HG03280 (cell line): ENCODE measurements at regions not wholly inside any gene's neighbourhood (a gene's known extent, or its start where the extent isn't known, plus 50 kb on each side); places are given as distances from the start of the nearest gene placed in this dataset.
"Not testable (repeated sequence)": the region's sequence is repeated elsewhere in the genome, so short reads cannot be mapped to it uniquely, and the experiment has no call there.

Experiments
- ATAC-seq: cut with Tn5 transposase; IDR thresholded peaks from one replicate; pipeline ENCODE4 v1.9.1; 2021; ENCODE audit warnings: mild to moderate bottlenecking, moderate library complexity; ENCODE audit not compliant: unreplicated experiment

- ATAC-seq, result no peak
Observed at GRCh38 chr15:38726187-38726586, 161.6 kb upstream of the RASGRP1 start.

DNA sequence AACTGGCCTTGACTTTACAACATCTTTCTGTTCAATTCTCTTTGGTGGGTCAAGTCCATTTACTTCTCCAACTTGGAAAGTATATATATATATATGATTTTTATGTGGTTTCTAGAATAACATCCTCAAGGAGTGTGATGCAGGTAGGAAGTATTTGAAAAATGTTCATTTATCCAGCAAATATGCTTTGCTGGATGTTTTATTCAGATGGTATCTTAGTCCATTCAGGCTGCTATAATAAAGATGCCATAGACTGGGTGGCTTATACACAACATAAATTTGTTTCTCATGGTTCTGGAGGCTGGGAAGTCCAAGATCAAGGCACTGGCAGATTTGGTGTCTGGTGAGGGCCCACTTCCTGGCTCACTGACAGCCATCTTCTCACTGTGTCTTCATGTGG, 168.7 kb upstream of the RASGRP1 start:
- ATAC-seq, result no peak

GRCh38 chr15:38740206-38740605, 175.6 kb upstream of the RASGRP1 start:
- ATAC-seq, result no peak

- no peak for ATAC-seq
Observed at GRCh38 chr15:38743147-38743546, 178.5 kb upstream of the RASGRP1 start.

- ATAC-seq, result no peak
Observed at GRCh38 chr15:38745126-38745525, 180.5 kb upstream of the RASGRP1 start.

DNA sequence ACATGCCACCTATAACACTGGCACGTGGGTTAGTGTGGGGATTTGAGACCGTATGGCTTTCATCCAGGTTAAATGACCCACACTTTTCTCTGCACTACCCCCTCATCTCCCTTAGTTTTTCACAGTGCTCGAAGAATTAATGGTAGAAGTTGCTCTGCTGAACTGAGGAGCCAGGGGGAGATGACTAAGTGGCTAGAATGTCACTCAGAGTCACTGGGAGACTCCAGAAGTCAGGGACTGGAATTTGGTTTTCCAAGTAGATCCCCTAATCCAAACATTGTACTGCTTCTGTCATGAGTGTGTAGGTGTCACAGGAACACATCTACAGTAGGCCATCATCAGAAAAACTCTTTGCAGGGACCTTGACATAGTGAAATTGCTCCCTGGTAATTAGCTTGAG, 181.0 kb upstream of the RASGRP1 start:
- ATAC-seq, result no peak

DNA sequence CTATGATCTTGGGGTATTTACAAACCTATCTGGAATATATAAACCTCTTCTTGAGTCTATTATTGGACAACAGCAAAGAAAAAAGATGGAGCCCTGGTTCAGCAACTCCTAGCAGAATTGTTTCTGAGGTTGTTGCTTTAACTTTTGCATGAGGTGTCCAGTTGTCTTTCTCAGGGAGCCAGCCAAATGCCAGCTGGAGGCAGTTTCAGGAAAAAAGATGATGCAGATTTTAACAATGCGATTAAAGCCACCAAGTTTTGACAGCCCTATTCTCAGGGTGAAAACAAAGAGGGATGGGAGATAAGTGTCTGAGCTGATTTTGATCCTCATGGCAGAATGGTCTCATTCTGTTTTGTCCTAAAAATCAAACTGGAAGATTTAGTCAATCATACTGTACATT, 181.6 kb upstream of the RASGRP1 start:
- ATAC-seq, result no peak

GRCh38 chr15:38748710-38749109, 184.1 kb upstream of the RASGRP1 start:
- no peak for ATAC-seq

DNA sequence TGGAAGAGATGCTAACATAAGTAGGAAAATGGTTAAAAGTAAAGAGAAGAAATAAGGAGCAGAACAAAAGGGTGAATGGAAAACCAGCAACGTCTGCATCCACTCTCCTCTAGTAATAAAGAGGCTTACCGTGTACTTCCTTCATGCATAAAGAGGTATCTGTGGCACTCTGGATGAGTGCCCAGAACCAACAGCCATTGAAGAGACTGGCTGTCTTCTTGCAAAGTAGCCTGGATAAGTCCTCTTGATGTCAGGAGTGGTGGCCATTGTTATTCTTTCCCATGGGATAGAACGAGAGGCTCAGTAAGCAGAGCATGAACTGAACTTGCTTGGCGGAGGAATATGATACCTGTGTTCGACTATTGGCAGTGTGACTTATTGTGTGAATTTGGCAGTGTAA, 186.2 kb upstream of the RASGRP1 start:
- no peak for ATAC-seq

- ATAC-seq, result no peak
Observed at GRCh38 chr15:38755718-38756117, 191.1 kb upstream of the RASGRP1 start.

DNA sequence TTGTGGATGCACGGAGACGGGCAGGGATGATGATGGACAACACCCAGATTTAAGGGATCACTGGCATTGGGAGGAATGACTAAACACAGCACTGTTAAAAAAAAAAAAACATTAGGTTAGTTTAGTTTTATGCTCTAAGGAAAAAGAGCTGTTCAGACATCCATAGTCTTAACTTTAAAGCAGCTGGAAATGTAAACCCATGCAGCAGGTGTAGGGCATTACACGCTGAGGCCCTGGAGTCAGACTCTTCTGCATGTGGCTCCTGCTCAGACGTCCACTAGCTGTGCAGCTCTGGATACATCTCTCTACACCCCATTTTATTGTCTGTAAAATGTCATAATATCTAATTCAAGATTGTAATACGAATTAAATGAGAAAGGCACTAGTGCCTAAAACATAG, 191.8 kb upstream of the RASGRP1 start:
- no peak for ATAC-seq

- ATAC-seq, result no peak
Observed at GRCh38 chr15:38758043-38758442, 193.4 kb upstream of the RASGRP1 start.

- no peak for ATAC-seq
Observed at GRCh38 chr15:38761681-38762080, 197.1 kb upstream of the RASGRP1 start.

DNA sequence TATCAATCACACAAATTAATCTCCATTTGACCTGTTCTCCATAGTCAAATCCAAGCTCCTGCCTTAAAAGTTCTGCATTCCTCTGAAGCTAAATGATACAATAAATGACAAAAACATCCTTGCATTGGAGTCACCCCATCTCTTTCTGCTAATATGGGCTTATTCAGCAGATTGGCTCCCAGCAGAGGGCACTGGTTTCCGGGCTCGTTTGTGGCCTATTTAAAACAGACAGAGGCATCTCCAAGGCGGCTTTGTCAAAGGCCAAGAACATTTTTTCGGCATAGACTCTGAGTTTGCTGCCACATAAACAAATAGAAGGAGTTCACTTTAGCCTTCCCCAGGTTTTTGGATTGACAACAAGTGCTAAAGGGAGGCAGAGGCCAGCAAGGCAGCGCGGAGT, 204.4 kb upstream of the RASGRP1 start:
- ATAC-seq, result no peak

DNA sequence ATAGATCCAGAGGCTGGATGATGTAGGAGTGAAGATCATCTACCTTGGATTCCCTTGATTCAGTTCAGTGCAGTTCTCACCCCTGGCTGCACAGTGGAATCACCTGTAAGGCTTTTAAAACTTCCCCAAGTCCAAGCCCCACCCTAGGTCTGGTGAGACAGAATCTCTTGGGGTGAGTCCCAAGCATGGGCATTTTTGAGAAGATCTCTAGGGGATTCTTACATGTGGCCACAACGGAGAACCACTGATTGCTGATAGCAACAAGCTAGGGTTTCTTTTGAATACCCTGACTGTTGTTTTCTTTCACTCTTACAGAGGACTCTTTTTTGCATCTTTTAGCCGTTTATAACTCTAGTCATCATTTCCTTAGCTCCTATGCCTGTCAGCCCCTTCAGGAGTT, 204.9 kb upstream of the RASGRP1 start:
- no peak for ATAC-seq

- ATAC-seq, result not testable (repeated sequence)
Observed at GRCh38 chr15:38774076-38774475, 209.5 kb upstream of the RASGRP1 start.

DNA sequence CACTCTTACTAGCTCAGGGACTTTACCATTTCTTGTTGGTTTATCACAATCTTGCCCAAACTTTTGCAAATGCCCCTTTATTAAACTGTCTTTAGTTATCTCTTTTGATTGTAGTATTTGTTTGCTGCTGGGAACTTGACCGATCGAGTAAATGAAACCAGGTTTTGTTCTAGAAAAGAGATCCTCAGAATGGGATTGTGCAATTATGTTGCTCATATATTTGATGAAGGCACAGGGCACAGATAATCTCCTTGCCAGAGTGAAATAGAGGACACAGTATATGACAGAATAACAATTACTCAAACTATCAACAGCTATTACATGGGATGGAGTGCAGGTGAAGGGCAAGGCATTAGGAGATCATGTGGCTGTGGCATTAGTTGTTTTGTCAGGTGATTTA, 216.6 kb upstream of the RASGRP1 start:
- ATAC-seq, result no peak

DNA sequence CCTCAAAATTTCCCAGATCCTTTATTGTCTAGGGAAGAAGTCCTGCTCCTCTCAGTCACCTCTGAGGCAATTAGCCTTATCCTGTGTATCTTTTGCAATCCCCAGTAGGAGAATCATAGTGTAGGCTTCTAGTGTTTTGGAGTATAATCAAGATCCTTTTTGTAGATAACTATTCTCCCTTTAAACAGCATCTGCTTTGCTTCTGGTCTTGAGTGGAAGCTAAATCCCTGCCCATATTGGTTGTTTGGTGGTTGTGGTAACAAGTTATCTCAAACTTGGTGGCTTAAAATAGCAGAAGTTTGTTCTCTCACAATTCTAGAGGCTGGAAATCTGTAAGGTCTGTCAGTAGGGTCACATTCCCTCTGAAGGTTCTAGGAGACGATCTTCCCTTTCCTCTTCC, 217.5 kb upstream of the RASGRP1 start:
- ATAC-seq, result no peak

DNA sequence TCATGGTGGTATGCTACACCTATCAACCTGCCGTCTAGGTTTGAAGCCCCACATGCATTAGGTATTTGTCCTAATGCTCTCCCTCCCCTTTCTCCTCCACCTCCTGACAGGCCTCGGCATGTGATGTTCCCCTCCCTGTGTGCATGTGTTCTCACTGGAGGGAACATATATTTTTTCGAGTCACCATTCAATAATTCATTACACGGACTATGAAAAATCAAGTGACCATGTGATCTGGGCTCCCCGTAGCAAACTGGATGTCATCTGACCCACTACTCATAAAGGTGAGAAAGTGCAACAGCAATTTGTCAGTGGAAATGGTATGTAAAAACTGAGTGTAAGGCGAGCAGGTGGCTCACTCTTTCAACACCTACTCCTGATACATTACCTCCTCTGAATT, 224.3 kb upstream of the RASGRP1 start:
- ATAC-seq, result no peak

DNA sequence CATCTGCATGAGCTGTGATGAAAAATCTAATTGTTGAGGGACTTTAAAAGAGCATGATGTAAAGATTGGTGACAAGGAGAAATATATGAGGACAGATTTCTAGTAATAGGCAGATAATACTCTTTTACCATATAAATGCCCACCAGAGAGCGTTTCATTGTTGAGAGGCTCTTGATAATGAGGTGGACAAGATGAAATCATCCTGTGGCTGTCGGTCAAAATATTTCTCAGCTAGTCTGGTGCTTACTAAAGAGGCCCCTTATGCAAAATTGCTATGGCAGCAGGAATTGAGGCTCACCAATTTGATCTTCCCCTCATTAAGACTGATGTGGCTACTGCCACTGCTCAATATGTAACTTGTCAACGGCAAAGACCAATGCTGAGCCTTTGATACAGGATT, 225.0 kb upstream of the RASGRP1 start:
- no peak for ATAC-seq

DNA sequence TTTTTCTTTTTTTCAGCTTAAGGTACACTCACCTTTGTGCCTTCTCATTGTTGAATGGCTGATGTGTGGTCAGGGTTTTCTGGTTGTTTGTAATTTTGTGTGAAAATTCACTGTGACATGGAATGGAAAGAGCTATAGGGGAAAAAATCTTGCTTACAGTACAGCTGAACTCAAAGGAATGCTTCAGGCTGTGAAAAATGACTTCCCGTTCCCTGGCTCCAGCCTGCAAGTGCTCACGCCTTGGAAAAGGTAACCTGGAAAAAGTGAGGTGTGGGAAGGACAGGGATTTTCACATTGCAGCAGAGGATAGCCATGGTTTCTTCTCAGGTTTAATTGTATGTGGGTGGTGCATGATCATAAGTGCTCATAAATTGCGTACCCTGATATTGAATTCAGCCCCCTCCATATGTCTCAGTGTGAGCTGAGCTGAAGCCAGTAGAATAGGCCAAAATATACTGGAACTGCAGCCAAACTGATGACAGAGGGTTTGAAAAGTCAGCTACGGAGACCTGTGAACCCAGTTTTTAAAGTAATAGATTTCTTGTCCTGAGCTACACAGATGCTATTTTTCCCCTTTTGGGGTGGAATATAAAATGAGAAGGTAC, 228.7 kb upstream of the RASGRP1 start:
- ATAC-seq, result no peak

GRCh38 chr15:38795471-38796245, 231.0 kb upstream of the RASGRP1 start:
- no peak for ATAC-seq

GRCh38 chr15:38796589-38796988, 232.0 kb upstream of the RASGRP1 start:
- no peak for ATAC-seq
